Activated T-helper 17 cell treated with anti-CD3 and anti-CD28 coated beads, Interleukin-2, amount 50 U/mL, for 72 hours (primary cell): ENCODE measurements at regions not wholly inside any gene's neighbourhood (a gene's known extent, or its start where the extent isn't known, plus 50 kb on each side); places are given as distances from the start of the nearest gene placed in this dataset.

Experiments used
- ATAC-seq: fragments of 150-1000 bp; cut with Tn5 transposase; replicated peaks from 2 replicates; pipeline ENCODE4 v1.10.0; 2021; ENCODE audit warnings: mild to moderate bottlenecking, moderate library complexity
- H3K27ac Mint-ChIP-seq: one replicate; pipeline ENCODE4 v1.8.0; 2022; ENCODE audit warnings: mixed read lengths
- H3K27me3 Mint-ChIP-seq: one replicate; pipeline ENCODE4 v1.8.0; 2022; ENCODE audit warnings: mixed read lengths
- H3K36me3 Mint-ChIP-seq: one replicate; pipeline ENCODE4 v1.8.0; 2022; ENCODE audit warnings: low read depth, mild to moderate bottlenecking, mixed read lengths
- H3K4me1 Mint-ChIP-seq: one replicate; pipeline ENCODE4 v1.8.0; 2022; ENCODE audit warnings: mixed read lengths
- H3K4me3 Mint-ChIP-seq: one replicate; pipeline ENCODE4 v1.8.0; 2022; ENCODE audit warnings: mild to moderate bottlenecking, mixed read lengths
- H3K9me3 Mint-ChIP-seq: one replicate; pipeline ENCODE4 v1.8.0; 2022; ENCODE audit warnings: mixed read lengths

DNA sequence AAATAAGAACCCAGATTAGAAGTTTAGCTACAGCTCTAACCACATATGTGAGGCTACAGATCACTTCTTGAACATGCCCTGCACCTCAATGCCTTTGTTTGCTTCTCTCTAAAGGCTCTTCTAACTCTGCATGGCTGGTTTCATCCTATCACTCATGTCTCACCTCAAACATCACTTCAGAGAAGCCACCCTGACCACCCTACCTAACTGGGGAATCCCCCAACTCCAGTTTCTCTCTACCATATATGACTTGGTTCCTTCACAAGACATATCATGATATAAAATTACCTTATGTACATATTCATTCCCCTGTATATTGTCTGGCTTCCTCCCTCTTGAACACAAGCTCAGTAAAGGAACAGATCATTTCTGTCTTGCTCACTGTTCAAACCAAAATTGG is 250.2 kb upstream of the GRIP1 start:
- peaks cover 4% of the 10 kb centered on the region for H3K9me3 Mint-ChIP-seq
- H3K4me1 Mint-ChIP-seq: no peaks in the 10 kb centered on the region

GRCh38 chr12:66931091-66931490 is 252.2 kb upstream of the GRIP1 start:
- peaks cover 16% of the 10 kb centered on the region for H3K27me3 Mint-ChIP-seq
- H3K4me3 Mint-ChIP-seq: no peak overlapping the region
- H3K9me3 Mint-ChIP-seq: peaks cover 7% of the 10 kb centered on the region
- ATAC-seq: no peak
- H3K27ac Mint-ChIP-seq: no peak overlapping the region
- H3K4me1 Mint-ChIP-seq: no peaks in the 10 kb centered on the region
- H3K36me3 Mint-ChIP-seq: no peaks in the 10 kb centered on the region

More for the DNA sequence above, 250.2 kb upstream of the GRIP1 start:
- Mint-ChIP-seq H3K27ac (no peak overlapping the region), H3K4me3 (no peak overlapping the region), H3K27me3 (peaks cover 8% of the 10 kb centered on the region), H3K36me3 (no peaks in the 10 kb centered on the region)
- ATAC-seq: peak; percentile 89

DNA sequence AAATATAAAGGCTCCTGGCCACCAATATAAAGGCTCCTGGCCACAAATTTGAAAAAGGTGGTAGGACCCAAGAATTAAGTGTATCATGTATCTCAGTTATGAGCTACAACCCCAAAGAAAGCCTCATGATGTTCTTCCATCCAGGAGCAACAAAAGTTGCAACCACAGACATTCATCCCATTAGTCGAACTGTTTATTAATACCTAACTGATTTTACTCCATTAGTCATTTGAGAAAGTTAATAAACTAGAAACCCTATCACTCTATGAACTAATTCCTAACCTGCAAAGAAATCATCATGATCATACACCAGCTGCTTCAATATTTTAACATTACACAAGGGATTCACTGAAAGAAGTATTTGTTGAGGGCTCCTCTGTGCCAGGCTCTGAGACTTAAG is 253.2 kb upstream of the GRIP1 start:
- peaks cover 18% of the 10 kb centered on the region for H3K27me3 Mint-ChIP-seq
- H3K4me3 Mint-ChIP-seq: no peak overlapping the region
- no peaks in the 10 kb centered on the region for H3K4me1 Mint-ChIP-seq
- peaks cover 7% of the 10 kb centered on the region for H3K9me3 Mint-ChIP-seq
- no peak for ATAC-seq
- H3K27ac Mint-ChIP-seq: no peak overlapping the region
- no peaks in the 10 kb centered on the region for H3K36me3 Mint-ChIP-seq

GRCh38 chr12:66934302-66935062 is 255.6 kb upstream of the GRIP1 start:
- no peak overlapping the region for H3K4me3 Mint-ChIP-seq
- no peaks in the 10 kb centered on the region for H3K4me1 Mint-ChIP-seq
- no peaks in the 10 kb centered on the region for H3K36me3 Mint-ChIP-seq
- peaks cover 7% of the 10 kb centered on the region for H3K9me3 Mint-ChIP-seq
- no peak overlapping the region for H3K27ac Mint-ChIP-seq
- ATAC-seq: no peak
- H3K27me3 Mint-ChIP-seq: peaks cover 24% of the 10 kb centered on the region

DNA sequence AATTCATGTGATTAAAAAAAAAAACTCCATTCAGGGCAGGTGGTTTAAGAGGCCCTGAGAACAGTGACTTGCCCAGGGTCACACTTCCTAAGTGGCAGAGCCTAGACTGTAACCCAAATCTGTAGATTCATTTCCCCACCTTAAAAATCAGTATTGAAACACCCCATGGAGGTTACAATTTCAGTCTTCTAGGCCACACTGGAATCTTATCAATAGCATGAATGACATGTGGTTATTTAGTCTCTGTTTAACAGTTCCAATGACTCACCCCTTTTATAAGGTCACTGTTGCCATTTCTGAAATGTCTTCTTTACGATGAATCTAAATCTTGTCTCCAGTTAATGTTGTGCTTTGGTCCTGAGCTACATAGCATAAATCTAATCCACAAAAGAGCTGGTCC is 262.3 kb upstream of the GRIP1 start:
- no peaks in the 10 kb centered on the region for H3K36me3 Mint-ChIP-seq
- no peak overlapping the region for H3K27ac Mint-ChIP-seq
- no peaks in the 10 kb centered on the region for H3K4me1 Mint-ChIP-seq
- H3K9me3 Mint-ChIP-seq: no peaks in the 10 kb centered on the region
- peaks cover 12% of the 10 kb centered on the region for H3K27me3 Mint-ChIP-seq
- H3K4me3 Mint-ChIP-seq: no peak overlapping the region
- peak; percentile 95 for ATAC-seq

DNA sequence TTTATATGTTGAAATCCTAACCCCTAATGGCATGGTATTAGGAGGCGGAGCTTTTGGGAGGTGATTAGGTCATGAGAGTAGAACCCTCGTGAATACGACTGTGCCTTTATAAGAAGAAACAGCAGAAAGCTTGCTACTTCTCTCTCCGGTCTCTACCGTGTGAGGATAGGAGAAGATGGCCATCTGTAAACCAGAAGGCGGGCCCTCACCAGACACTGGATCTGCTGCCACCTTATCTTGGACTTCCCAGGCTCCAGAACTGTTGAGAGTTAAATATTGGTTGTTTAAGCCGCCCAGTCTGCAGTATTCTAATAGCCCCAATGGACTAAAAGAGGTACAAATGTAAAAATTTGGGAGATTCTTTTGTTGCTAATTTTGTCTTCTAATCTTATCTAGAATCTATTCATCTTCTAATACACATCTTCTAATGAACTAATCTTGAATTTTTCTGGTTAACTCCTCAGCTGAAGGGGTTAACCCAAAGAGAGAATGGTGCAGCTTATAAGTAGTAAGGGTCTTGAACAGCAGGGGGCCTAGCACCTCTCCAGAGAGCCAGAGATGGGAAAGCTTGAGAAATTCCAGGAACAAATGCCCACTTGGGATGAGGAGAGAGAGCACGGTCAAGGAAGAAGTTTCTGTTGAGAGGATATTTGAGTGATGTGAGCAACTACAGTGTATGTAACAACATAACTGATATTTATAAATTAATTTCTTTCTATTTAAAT is 264.0 kb upstream of the GRIP1 start:
- H3K36me3 Mint-ChIP-seq: no peaks in the 10 kb centered on the region
- ATAC-seq: no peak
- peaks cover 3% of the 10 kb centered on the region for H3K27me3 Mint-ChIP-seq
- peaks cover 6% of the 10 kb centered on the region for H3K4me1 Mint-ChIP-seq
- no peak overlapping the region for H3K27ac Mint-ChIP-seq
- H3K9me3 Mint-ChIP-seq: no peaks in the 10 kb centered on the region
- no peak overlapping the region for H3K4me3 Mint-ChIP-seq

- Mint-ChIP-seq H3K4me1 (peaks cover 6% of the 10 kb centered on the region), H3K36me3 (no peaks in the 10 kb centered on the region), H3K27me3 (peaks cover 7% of the 10 kb centered on the region), H3K27ac (no peak overlapping the region), H3K4me3 (no peak overlapping the region), H3K9me3 (no peaks in the 10 kb centered on the region)
- ATAC-seq: no peak
Observed at GRCh38 chr12:66944365-66944764, 265.5 kb upstream of the GRIP1 start.

- ATAC-seq: no peak
Observed at GRCh38 chr12:66945189-66945817, 266.4 kb upstream of the GRIP1 start.

GRCh38 chr12:66947119-66947518 is 268.2 kb upstream of the GRIP1 start:
- H3K4me1 Mint-ChIP-seq: peaks cover 6% of the 10 kb centered on the region
- H3K36me3 Mint-ChIP-seq: no peaks in the 10 kb centered on the region
- H3K4me3 Mint-ChIP-seq: peak overlapping the region; percentile 20
- H3K9me3 Mint-ChIP-seq: no peaks in the 10 kb centered on the region
- H3K27ac Mint-ChIP-seq: peak overlapping the region; percentile 20
- ATAC-seq: peak; percentile 97
- H3K27me3 Mint-ChIP-seq: peaks cover 7% of the 10 kb centered on the region

More at GRCh38 chr12:66945189-66945817, 266.4 kb upstream of the GRIP1 start:
- H3K4me1 Mint-ChIP-seq: peaks cover 6% of the 10 kb centered on the region
- no peak overlapping the region for H3K4me3 Mint-ChIP-seq
- H3K9me3 Mint-ChIP-seq: no peaks in the 10 kb centered on the region
- peaks cover 7% of the 10 kb centered on the region for H3K27me3 Mint-ChIP-seq
- no peaks in the 10 kb centered on the region for H3K36me3 Mint-ChIP-seq
- no peak overlapping the region for H3K27ac Mint-ChIP-seq

DNA sequence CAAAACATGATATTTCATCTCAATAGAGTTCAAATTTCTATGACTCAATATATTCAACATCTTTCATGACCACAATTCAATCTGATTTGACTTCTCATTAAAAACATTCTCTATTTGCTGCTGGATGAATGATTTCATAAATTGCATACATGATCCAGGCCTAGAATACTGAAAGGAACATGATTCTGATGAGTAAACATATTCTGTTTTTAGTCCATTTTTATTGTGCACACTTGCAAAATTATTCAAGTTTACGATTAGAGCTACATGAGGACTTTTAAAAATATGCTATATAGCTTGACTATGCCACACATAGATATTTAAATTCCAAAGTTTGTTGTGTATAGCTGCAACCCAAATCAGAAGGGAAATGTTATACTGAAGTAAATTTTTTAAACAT is 273.8 kb upstream of the GRIP1 start:
- no peaks in the 10 kb centered on the region for H3K4me1 Mint-ChIP-seq
- H3K4me3 Mint-ChIP-seq: no peak overlapping the region
- H3K27ac Mint-ChIP-seq: no peak overlapping the region

GRCh38 chr12:66956300-66956699 is 277.4 kb upstream of the GRIP1 start:
- no peak for ATAC-seq
- H3K4me1 Mint-ChIP-seq: no peaks in the 10 kb centered on the region
- H3K36me3 Mint-ChIP-seq: no peaks in the 10 kb centered on the region
- no peaks in the 10 kb centered on the region for H3K9me3 Mint-ChIP-seq
- no peak overlapping the region for H3K4me3 Mint-ChIP-seq
- no peaks in the 10 kb centered on the region for H3K27me3 Mint-ChIP-seq
- H3K27ac Mint-ChIP-seq: no peak overlapping the region

More for the DNA sequence above, 273.8 kb upstream of the GRIP1 start:
- no peak for ATAC-seq
- Mint-ChIP-seq H3K36me3 (no peaks in the 10 kb centered on the region), H3K27me3 (peaks cover 4% of the 10 kb centered on the region), H3K9me3 (no peaks in the 10 kb centered on the region)

GRCh38 chr12:66959276-66959675 is 280.4 kb upstream of the GRIP1 start:
- H3K27ac Mint-ChIP-seq: no peak overlapping the region
- H3K9me3 Mint-ChIP-seq: no peaks in the 10 kb centered on the region
- H3K27me3 Mint-ChIP-seq: no peaks in the 10 kb centered on the region
- H3K4me1 Mint-ChIP-seq: peaks cover 2% of the 10 kb centered on the region
- no peak overlapping the region for H3K4me3 Mint-ChIP-seq
- no peak for ATAC-seq
- no peaks in the 10 kb centered on the region for H3K36me3 Mint-ChIP-seq

DNA sequence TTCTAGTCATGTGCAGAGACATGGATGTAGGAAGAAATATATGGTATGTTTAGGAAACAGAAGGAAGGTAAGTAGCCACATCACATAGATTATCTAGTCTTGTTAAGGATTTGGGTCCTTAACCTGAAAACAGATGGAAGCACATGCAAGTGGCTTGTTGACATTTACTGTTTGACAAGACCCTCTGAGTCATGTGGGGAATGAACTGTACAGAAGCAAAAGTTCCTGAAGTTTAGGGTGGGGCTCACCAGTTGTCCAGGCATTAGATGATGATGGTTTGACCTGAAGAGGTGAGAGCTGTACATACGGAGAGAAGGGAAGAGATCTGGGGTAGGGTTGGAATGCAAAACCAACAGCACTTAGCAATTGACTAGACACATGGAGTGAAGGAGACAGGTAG is 281.1 kb upstream of the GRIP1 start:
- ATAC-seq: no peak
- Mint-ChIP-seq H3K9me3 (no peaks in the 10 kb centered on the region), H3K4me3 (no peak overlapping the region), H3K36me3 (no peaks in the 10 kb centered on the region), H3K4me1 (peaks cover 8% of the 10 kb centered on the region), H3K27ac (no peak overlapping the region), H3K27me3 (no peaks in the 10 kb centered on the region)

DNA sequence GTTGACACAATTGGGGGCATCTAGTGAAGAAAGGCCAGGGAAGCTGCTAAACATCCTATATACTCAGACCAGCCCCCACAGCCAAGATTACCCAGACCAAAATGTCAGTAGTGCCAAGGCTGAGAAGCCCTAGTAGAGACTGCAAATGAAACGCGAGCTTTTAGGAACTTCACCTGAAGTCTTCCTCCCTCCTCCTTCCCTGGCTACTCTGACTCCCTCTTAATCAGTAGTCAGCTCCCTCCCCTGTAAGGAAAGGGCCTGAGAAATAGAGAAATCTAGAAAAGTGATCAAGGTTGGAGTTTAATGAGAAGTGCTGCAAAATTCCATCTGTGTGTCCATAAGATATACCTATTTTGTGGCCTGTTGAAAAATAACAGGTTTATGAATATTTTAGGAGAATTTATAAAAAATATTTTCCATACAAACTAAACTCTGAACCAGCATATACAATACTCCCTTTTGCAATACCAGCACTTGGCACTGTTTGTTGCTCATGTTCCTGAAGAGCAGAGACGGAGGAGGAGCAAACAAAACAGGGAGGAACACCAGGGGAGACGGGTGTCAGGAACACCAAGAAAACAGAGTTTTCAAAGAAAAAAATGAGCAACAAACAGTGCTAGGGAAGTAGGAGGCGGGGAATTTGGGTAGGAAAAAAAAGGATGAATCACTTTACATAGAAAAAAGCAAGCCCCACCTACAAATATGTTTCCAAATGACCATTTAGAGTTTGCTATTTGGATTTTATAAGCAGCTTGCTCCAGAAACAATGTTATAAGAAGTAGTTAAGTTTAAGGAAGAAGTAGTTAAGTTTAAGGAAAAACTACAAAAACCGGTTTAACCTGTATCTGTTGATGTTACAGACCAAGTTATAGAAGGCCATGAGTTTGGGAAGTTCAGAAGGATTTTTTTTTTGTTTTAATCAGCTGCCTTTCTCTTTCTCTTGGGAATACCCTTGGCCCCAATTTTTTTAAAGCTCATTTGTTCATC is 282.1 kb upstream of the GRIP1 start:
- H3K27ac Mint-ChIP-seq: no peak overlapping the region
- no peak for ATAC-seq
- no peaks in the 10 kb centered on the region for H3K27me3 Mint-ChIP-seq
- H3K36me3 Mint-ChIP-seq: no peaks in the 10 kb centered on the region
- no peaks in the 10 kb centered on the region for H3K9me3 Mint-ChIP-seq
- H3K4me1 Mint-ChIP-seq: peaks cover 13% of the 10 kb centered on the region
- H3K4me3 Mint-ChIP-seq: no peak overlapping the region
